Cardiac muscle cell (in vitro differentiated cells and primary cell): ENCODE measurements at regions not wholly inside any gene's neighbourhood (a gene's known extent, or its start where the extent isn't known, plus 50 kb on each side); places are given as distances from the start of the nearest gene placed in this dataset.

ENCODE experiments used
- DNase-seq, 2 donors: peaks; one replicate each; pipeline versions ENCODE4 v3.0.0 to v3.0.0-alpha.2; 2010 to 2017; ENCODE audit warnings: low read depth in 1 of 2, low spot score in 1 of 2
- H3K27ac ChIP-seq: fragments of 200-600 bp; sonication (generic); 2 replicates; pipeline ENCODE4 v1.5.1; 2016
- H3K27me3 ChIP-seq: fragments of 200-600 bp; sonication (generic); 2 replicates; pipeline ENCODE4 v1.6.0; 2016; ENCODE audit warnings: control low read depth
- H3K36me3 ChIP-seq: fragments of 200-600 bp; sonication (generic); 2 replicates; pipeline ENCODE4 v1.5.1; 2016; ENCODE audit warnings: control low read depth
- H3K4me1 ChIP-seq: fragments of 200-600 bp; sonication (generic); 2 replicates; pipeline ENCODE4 v1.8.1; 2017; ENCODE audit warnings: low read depth, mild to moderate bottlenecking, mixed run types
- H3K4me3 ChIP-seq: fragments of 200-600 bp; sonication (generic); 2 replicates; pipeline ENCODE4 v1.5.1; 2016; ENCODE audit warnings: mild to moderate bottlenecking
- H3K9me3 ChIP-seq: fragments of 200-600 bp; sonication (generic); 2 replicates; pipeline ENCODE4 v1.5.1; 2017; ENCODE audit warnings: low read depth, mild to moderate bottlenecking, control low read depth
- CTCF ChIP-seq: IDR thresholded peaks from 2 replicates; pipeline ENCODE4 v1.5.1; 2012; ENCODE audit warnings: low read depth, mild to moderate bottlenecking, low read length

GRCh38 chr14:98198385-98198784 lies 1073.6 kb downstream of the BCL11B start:
- H3K9me3 ChIP-seq: no peaks in the 10 kb centered on the region
- H3K27ac ChIP-seq: no peak overlapping the region
- H3K4me3 ChIP-seq: no peak overlapping the region
- no peak for DNase-seq
- no peaks in the 10 kb centered on the region for H3K27me3 ChIP-seq
- TF ChIP-seq CTCF: no peak
- H3K4me1 ChIP-seq: no peaks in the 10 kb centered on the region
- no peaks in the 10 kb centered on the region for H3K36me3 ChIP-seq

GRCh38 chr14:98200601-98201000 lies 1071.4 kb downstream of the BCL11B start:
- Histone ChIP-seq H3K27ac (no peak overlapping the region), H3K36me3 (no peaks in the 10 kb centered on the region), H3K4me1 (no peaks in the 10 kb centered on the region), H3K9me3 (no peaks in the 10 kb centered on the region), H3K4me3 (no peak overlapping the region), H3K27me3 (no peaks in the 10 kb centered on the region)
- TF ChIP-seq CTCF: no peak
- no peak for DNase-seq

GRCh38 chr14:98203421-98203820 lies 1068.6 kb downstream of the BCL11B start:
- Histone ChIP-seq H3K9me3 (no peaks in the 10 kb centered on the region), H3K27ac (no peak overlapping the region), H3K4me3 (no peak overlapping the region), H3K4me1 (no peaks in the 10 kb centered on the region), H3K27me3 (no peaks in the 10 kb centered on the region), H3K36me3 (no peaks in the 10 kb centered on the region)
- no peak for TF ChIP-seq CTCF
- DNase-seq: no peak

- Histone ChIP-seq H3K27me3 (no peaks in the 10 kb centered on the region), H3K4me3 (no peak overlapping the region), H3K27ac (no peak overlapping the region), H3K9me3 (no peaks in the 10 kb centered on the region), H3K4me1 (no peaks in the 10 kb centered on the region), H3K36me3 (no peaks in the 10 kb centered on the region)
- no peak for TF ChIP-seq CTCF
- no peak for DNase-seq
These were observed 1067.9 kb downstream of the BCL11B start for GRCh38 chr14:98204139-98204538.

- no peak for TF ChIP-seq CTCF
- H3K9me3 ChIP-seq: no peaks in the 10 kb centered on the region
- no peak overlapping the region for H3K27ac ChIP-seq
- H3K4me3 ChIP-seq: no peak overlapping the region
- H3K27me3 ChIP-seq: no peaks in the 10 kb centered on the region
- DNase-seq: no peak
- no peaks in the 10 kb centered on the region for H3K36me3 ChIP-seq
- no peaks in the 10 kb centered on the region for H3K4me1 ChIP-seq
These were observed 1064.6 kb downstream of the BCL11B start for GRCh38 chr14:98207415-98207814.

GRCh38 chr14:98208211-98208611 lies 1063.8 kb downstream of the BCL11B start:
- H3K36me3 ChIP-seq: no peaks in the 10 kb centered on the region
- no peak overlapping the region for H3K27ac ChIP-seq
- H3K27me3 ChIP-seq: no peaks in the 10 kb centered on the region
- H3K9me3 ChIP-seq: no peaks in the 10 kb centered on the region
- no peak overlapping the region for H3K4me3 ChIP-seq
- no peak for TF ChIP-seq CTCF
- no peak for DNase-seq
- no peaks in the 10 kb centered on the region for H3K4me1 ChIP-seq
